ENCODE measurements at regions not wholly inside any gene's neighbourhood (a gene's known extent, or its start where the extent isn't known, plus 50 kb on each side); places are given as distances from the start of the nearest gene placed in this dataset.
"Not testable (repeated sequence)": the region's sequence is repeated elsewhere in the genome, so short reads cannot be mapped to it uniquely, and the experiment has no call there.

DNA sequence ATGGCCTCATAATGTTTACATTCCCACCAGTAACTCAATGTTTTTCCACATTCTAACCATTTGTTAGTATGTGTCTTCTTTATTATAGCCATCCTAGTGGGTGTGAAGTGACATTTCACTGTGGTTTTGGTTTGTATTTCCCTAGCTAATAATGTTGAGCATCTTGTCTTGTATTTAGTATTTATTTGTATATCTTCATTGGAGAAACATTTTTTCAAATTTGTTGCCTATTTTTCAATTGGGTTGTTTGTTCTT lies 144.8 kb upstream of the NBPF19 start:
- TF ChIP-seq, protein P1, sequence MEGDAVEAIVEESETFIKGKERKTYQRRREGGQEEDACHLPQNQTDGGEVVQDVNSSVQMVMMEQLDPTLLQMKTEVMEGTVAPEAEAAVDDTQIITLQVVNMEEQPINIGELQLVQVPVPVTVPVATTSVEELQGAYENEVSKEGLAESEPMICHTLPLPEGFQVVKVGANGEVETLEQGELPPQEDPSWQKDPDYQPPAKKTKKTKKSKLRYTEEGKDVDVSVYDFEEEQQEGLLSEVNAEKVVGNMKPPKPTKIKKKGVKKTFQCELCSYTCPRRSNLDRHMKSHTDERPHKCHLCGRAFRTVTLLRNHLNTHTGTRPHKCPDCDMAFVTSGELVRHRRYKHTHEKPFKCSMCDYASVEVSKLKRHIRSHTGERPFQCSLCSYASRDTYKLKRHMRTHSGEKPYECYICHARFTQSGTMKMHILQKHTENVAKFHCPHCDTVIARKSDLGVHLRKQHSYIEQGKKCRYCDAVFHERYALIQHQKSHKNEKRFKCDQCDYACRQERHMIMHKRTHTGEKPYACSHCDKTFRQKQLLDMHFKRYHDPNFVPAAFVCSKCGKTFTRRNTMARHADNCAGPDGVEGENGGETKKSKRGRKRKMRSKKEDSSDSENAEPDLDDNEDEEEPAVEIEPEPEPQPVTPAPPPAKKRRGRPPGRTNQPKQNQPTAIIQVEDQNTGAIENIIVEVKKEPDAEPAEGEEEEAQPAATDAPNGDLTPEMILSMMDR (IDR thresholded peaks at IDR 0.05), result not testable (repeated sequence)
- not testable (repeated sequence) for TF ChIP-seq POLR2A (IDR thresholded peaks at IDR 0.05)

Data from breast epithelium (tissue), 3 donors.